ENCODE measurements at regions not wholly inside any gene's neighbourhood (a gene's known extent, or its start where the extent isn't known, plus 50 kb on each side); places are given as distances from the start of the nearest gene placed in this dataset.

DNA sequence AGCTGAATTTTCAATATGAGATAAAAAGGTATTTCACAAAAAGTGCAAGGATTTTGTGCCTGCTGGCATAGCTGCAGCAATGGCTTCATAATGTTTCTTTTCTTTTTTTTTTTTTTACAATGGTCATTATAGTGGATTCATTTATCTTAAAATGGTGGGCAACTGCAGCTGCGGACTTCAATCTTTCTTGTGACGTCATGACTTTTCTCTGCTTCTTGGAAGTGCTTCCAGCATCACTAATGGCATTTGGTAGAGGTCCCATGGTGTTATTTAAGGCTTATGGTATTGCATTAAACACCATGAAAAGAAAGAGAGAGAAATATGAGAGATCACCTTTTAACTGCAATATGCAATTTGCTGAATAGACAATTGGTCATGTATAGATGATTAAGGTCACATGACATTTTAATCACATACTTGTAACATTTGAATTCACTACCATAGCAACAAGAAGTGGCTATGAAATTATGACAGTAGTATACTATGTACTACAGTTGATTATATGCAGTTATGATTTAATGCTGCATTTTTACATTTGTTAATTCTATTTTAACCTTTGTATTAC, 684.0 kb upstream of the AADAT start:
- ChIA-PET POLR2A (ENCODE audit: partially characterized antibody) (no interaction called here), CTCF (ENCODE audit: partially characterized antibody) (no interaction called here)
- Histone ChIP-seq H3K27me3 (replicated peaks in 1 of 4; ENCODE audit: control insufficient read depth in 3 of 4, extremely low read depth in 1 of 4, insufficient read depth in 3 of 4, low read length in 3 of 4) (no peaks in the 10 kb centered on the region), H3K23ac (ENCODE audit: insufficient read length) (no peak overlapping the region), H2BK120ac (replicated peaks; ENCODE audit: low read depth, low read length) (no peak overlapping the region), H3K27ac (ENCODE audit: low read depth, low read length) (no peak overlapping the region), H4K20me1 (replicated peaks in 1 of 2; ENCODE audit: control insufficient read depth in 1 of 2, insufficient read depth in 2 of 2, low read length in 2 of 2) (no peaks in the 10 kb centered on the region), H2BK15ac (ENCODE audit: low read length) (no peak overlapping the region), H3K14ac (ENCODE audit: insufficient read length) (no peak overlapping the region), H3K9me3 (ENCODE audit: insufficient read depth in 2 of 2, low read depth in 1 of 2, low read length in 1 of 2) (peaks cover 0 to 5% of the 10 kb centered on the region in 2 experiments; a peak in 1 of 4 replicates), H3K18ac (ENCODE audit: extremely low read depth, low read length) (no peak overlapping the region), H2AK5ac (ENCODE audit: low read depth, low read length) (no peak overlapping the region), H3K4me1 (replicated peaks in 1 of 4; ENCODE audit: control insufficient read depth in 3 of 4, insufficient read depth in 4 of 4, low read length in 3 of 4) (no peaks in the 10 kb centered on the region), H2AFZ (ENCODE audit: low read length) (no peak overlapping the region), H2BK12ac (ENCODE audit: low read depth, low read length) (no peak overlapping the region), H3K79me1 (ENCODE audit: low read depth, low read length) (no peaks in the 10 kb centered on the region), H3K56ac (replicated peaks; ENCODE audit: insufficient read length, low read depth, low read length) (no peak overlapping the region), H3K23me2 (ENCODE audit: low read depth, low read length) (no peaks in the 10 kb centered on the region; the same call in 1 of the 2 replicates), H3K4me3 (ENCODE audit: extremely low read depth in 1 of 4, insufficient read depth in 2 of 4, low read depth in 3 of 4, low read length in 4 of 4) (no peak overlapping the region), H4K8ac (ENCODE audit: extremely low read depth, insufficient read depth, low read length) (no peak overlapping the region), H3K79me2 (ENCODE audit: control insufficient read depth in 1 of 2, insufficient read depth in 2 of 2, low read length in 2 of 2) (no peaks in the 10 kb centered on the region), H4K91ac (replicated peaks; ENCODE audit: insufficient read length, low read length) (no peak overlapping the region), H3K9ac (replicated peaks in 1 of 4; ENCODE audit: extremely low read depth in 1 of 4, low read depth in 3 of 4, low read length in 3 of 4) (no peak overlapping the region), H2BK20ac (ENCODE audit: low read length) (no peak overlapping the region), H3K4ac (replicated peaks; ENCODE audit: insufficient read length, low read depth, low read length) (no peak overlapping the region), H3K4me2 (ENCODE audit: insufficient read depth in 1 of 2, low read depth in 2 of 2, low read length in 2 of 2) (no peak overlapping the region), H3K36me3 (ENCODE audit: control insufficient read depth in 2 of 4, insufficient read depth in 4 of 4, low read length in 3 of 4) (no peaks in the 10 kb centered on the region), H2BK5ac (ENCODE audit: low read depth, low read length) (no peak overlapping the region), H4K5ac (ENCODE audit: insufficient read length, low read depth, low read length) (no peak overlapping the region)
- 88% methylated on average over 2 of the region's 2 CpGs; no CpG with 5 or more reads in 1 of the 2 experiments for WGBS, 2 experiments (ENCODE audit: extremely low coverage in 1 of 2, insufficient coverage in 1 of 2, insufficient read length in 1 of 2, insufficient replicate concordance in 2 of 2, low coverage in 1 of 2, low lambda C conversion rate in 2 of 2, missing lambda C conversion rate in 1 of 2)
- no peak for DNase-seq (ENCODE audit: low read depth in 1 of 2, low spot score in 2 of 2)
- no peak for FAIRE-seq
- TF ChIP-seq RXRA (IDR thresholded peaks at IDR 0.05; ENCODE audit: insufficient read depth, low read depth, low read length) (no peak), CEBPB (IDR thresholded peaks at IDR 0.05; ENCODE audit: low read depth, low read length) (no peak), CHD1 (IDR thresholded peaks at IDR 0.05; ENCODE audit: low read depth, low read length) (no peak), NRF1 (IDR thresholded peaks at IDR 0.05; ENCODE audit: low read depth, low read length) (no peak)
